ENCODE measurements at regions not wholly inside any gene's neighbourhood (a gene's known extent, or its start where the extent isn't known, plus 50 kb on each side); places are given as distances from the start of the nearest gene placed in this dataset.

GRCh38 chr3:106397006-106397405 lies 528.2 kb upstream of the CBLB start:
- TF ChIP-seq CTCF (conservative IDR thresholded peaks at IDR 0.05; ENCODE audit: low read length) (no peak), EZH2phosphoT487 (IDR thresholded peaks at IDR 0.05; ENCODE audit: borderline replicate concordance) (no peak)
